Superior temporal gyrus (tissue), 1 donor: ENCODE measurements at regions not wholly inside any gene's neighbourhood (a gene's known extent, or its start where the extent isn't known, plus 50 kb on each side); places are given as distances from the start of the nearest gene placed in this dataset.
"Not testable (repeated sequence)": the region's sequence is repeated elsewhere in the genome, so short reads cannot be mapped to it uniquely, and the experiment has no call there.

ENCODE experiments used
- DNase-seq: peaks from one replicate; pipeline ENCODE4 v3.0.0-alpha.2; 2016; ENCODE audit errors: extremely low spot score

- no peak for DNase-seq
These were observed 707.2 kb downstream of the AACS start for GRCh38 chr12:125772403-125772802.

- no peak for DNase-seq
These were observed 707.9 kb downstream of the AACS start for GRCh38 chr12:125773033-125773640.

- no peak for DNase-seq
These were observed 710.3 kb downstream of the AACS start for GRCh38 chr12:125775507-125775906.

- no peak for DNase-seq
These were observed 711.0 kb downstream of the AACS start for GRCh38 chr12:125776212-125776611.

GRCh38 chr12:125786143-125786542, 720.9 kb downstream of the AACS start:
- DNase-seq = no peak

GRCh38 chr12:125794401-125794800, 729.2 kb downstream of the AACS start:
- peak; percentile 27 for DNase-seq

- no peak for DNase-seq
These were observed 732.4 kb downstream of the AACS start for GRCh38 chr12:125797421-125798175.

GRCh38 chr12:125804660-125805059, 739.4 kb downstream of the AACS start:
- no peak for DNase-seq

GRCh38 chr12:125824276-125824675, 759.0 kb downstream of the AACS start:
- no peak for DNase-seq

- DNase-seq = no peak
These were observed 770.6 kb downstream of the AACS start for GRCh38 chr12:125835852-125836251.

- DNase-seq = no peak
These were observed 771.4 kb downstream of the AACS start for GRCh38 chr12:125836647-125837046.

GRCh38 chr12:125841332-125841731, 776.1 kb downstream of the AACS start:
- DNase-seq = no peak

GRCh38 chr12:125852116-125852515, 786.9 kb downstream of the AACS start:
- DNase-seq = no peak

GRCh38 chr12:125852679-125853078, 787.4 kb downstream of the AACS start:
- DNase-seq = no peak

GRCh38 chr12:125853670-125854069, 788.4 kb downstream of the AACS start:
- DNase-seq = peak; percentile 60

GRCh38 chr12:125856366-125856765, 791.1 kb downstream of the AACS start:
- DNase-seq = no peak

GRCh38 chr12:125856896-125857295, 791.7 kb downstream of the AACS start:
- no peak for DNase-seq

GRCh38 chr12:125860672-125861288, 795.5 kb downstream of the AACS start:
- no peak for DNase-seq

- no peak for DNase-seq
These were observed 796.4 kb downstream of the AACS start for GRCh38 chr12:125861299-125862281.

GRCh38 chr12:125865236-125865635, 800.0 kb downstream of the AACS start:
- DNase-seq = not testable (repeated sequence)

- no peak for DNase-seq
These were observed 806.8 kb downstream of the AACS start for GRCh38 chr12:125871811-125872594.
